Endothelial cell of umbilical vein (primary cell): ENCODE measurements at regions not wholly inside any gene's neighbourhood (a gene's known extent, or its start where the extent isn't known, plus 50 kb on each side); places are given as distances from the start of the nearest gene placed in this dataset.

ENCODE experiments used
- BruUV-seq: library from RNA; stranded (reverse); fragments of 400-500 nt; replicated peaks from 2 replicates; lab custom pipeline; 2021; lab: Mats Ljungman, UMichigan
- CTCF ChIA-PET: fragments of 300-600, 350-600 bp; sonication (Branson Sonifier 250); formaldehyde crosslinking; loops from one replicate; lab custom pipeline; 2021; ENCODE audit warnings: antibody characterized with exemption, inconsistent platforms; lab: Charles Lee
- POLR2A ChIA-PET: fragments of 300-600, 350-600 bp; sonication (Branson Sonifier 250); formaldehyde crosslinking; loops from one replicate; lab custom pipeline; 2021; ENCODE audit warnings: antibody characterized with exemption, inconsistent platforms; lab: Charles Lee
- DNase-seq: peaks from one replicate; pipeline ENCODE4 v3.0.0-alpha.2; 2011; ENCODE audit warnings: low read depth, low spot score
- FAIRE-seq: peaks from 2 replicates; lab custom pipeline; 2011; peaks lifted over from hg19 to GRCh38; lab: Jason Lieb, UNC
- H2AFZ ChIP-seq: 2 replicates; pipeline ENCODE4 v1.6.0; 2012; ENCODE audit warnings: low read depth, low read length, control low read depth, inconsistent platforms
- H3K27ac ChIP-seq: 2 replicates; pipeline ENCODE4 v1.5.1; 2011; ENCODE audit warnings: low read depth, mild to moderate bottlenecking, control low read depth, low read length, moderate library complexity; ENCODE audit not compliant: insufficient read depth
- H3K27me3 ChIP-seq, 2 experiments: 2 replicates each; pipeline versions ENCODE4 v1.6.0 to v1.6.1; 2011; ENCODE audit warnings: low read length in 2 of 2, mixed read lengths in 1 of 2; ENCODE audit not compliant: control insufficient read depth in 2 of 2, insufficient read depth in 2 of 2
- H3K36me3 ChIP-seq, 2 experiments: 2 replicates in 1 of 2; 3 replicates in 1 of 2; pipeline ENCODE4 v1.5.1; 2011; ENCODE audit warnings: low read length in 2 of 2, mild to moderate bottlenecking in 1 of 2, moderate library complexity in 1 of 2; ENCODE audit not compliant: control insufficient read depth in 2 of 2, insufficient read depth in 2 of 2; ENCODE audit errors: extremely low read depth in 1 of 2
- H3K4me1 ChIP-seq: 3 replicates; pipeline ENCODE4 v1.5.1; 2011; ENCODE audit warnings: mild to moderate bottlenecking, low read length; ENCODE audit not compliant: control insufficient read depth, insufficient read depth; ENCODE audit errors: extremely low read depth
- H3K4me2 ChIP-seq: 2 replicates; pipeline ENCODE4 v1.6.1; 2011; ENCODE audit warnings: low read length, control low read depth, mixed read lengths; ENCODE audit not compliant: insufficient read depth
- H3K4me3 ChIP-seq, 3 experiments: fragments of 200-600 bp in 1 of 3; sonication (generic), shearing (Covaris generic) in 1 of 3; replicated peaks in 1 of 3; 2 replicates each; pipeline ENCODE4 v1.5.1; 2011 to 2016; ENCODE audit warnings: control low read depth in 3 of 3, low read length in 3 of 3, mild to moderate bottlenecking in 2 of 3, inconsistent platforms in 1 of 3, low read depth in 1 of 3, moderate library complexity in 1 of 3; ENCODE audit not compliant: insufficient read depth in 1 of 3
- H3K79me2 ChIP-seq: 2 replicates; pipeline ENCODE4 v1.6.0; 2012; ENCODE audit warnings: low read length, inconsistent platforms; ENCODE audit not compliant: control insufficient read depth, insufficient read depth
- H3K9ac ChIP-seq: replicated peaks from 2 replicates; pipeline ENCODE3; 2011; ENCODE audit warnings: low read length, control low read depth; ENCODE audit not compliant: insufficient read depth; ENCODE audit errors: extremely low read depth
- H3K9me1 ChIP-seq: replicated peaks from 3 replicates; pipeline ENCODE4 v1.6.0; 2011; ENCODE audit warnings: mild to moderate bottlenecking, low read length; ENCODE audit not compliant: control insufficient read depth, insufficient read depth; ENCODE audit errors: extremely low read depth
- H3K9me3 ChIP-seq: replicated peaks from 2 replicates; pipeline ENCODE4 v1.5.1; 2012; ENCODE audit warnings: low read length, inconsistent platforms; ENCODE audit not compliant: control insufficient read depth, insufficient read depth
- H4K20me1 ChIP-seq: replicated peaks from 2 replicates; pipeline ENCODE3; 2011; ENCODE audit warnings: mild to moderate bottlenecking, low read length; ENCODE audit not compliant: control insufficient read depth, insufficient read depth; ENCODE audit errors: extremely low read depth
- CTCF ChIP-seq, 2 donors: IDR thresholded peaks; 1 replicate in 1 of 2; 2 replicates in 1 of 2; pipeline ENCODE4 v1.5.1; 2011; ENCODE audit warnings: low read length in 2 of 2, mild to moderate bottlenecking in 2 of 2, moderate library complexity in 2 of 2, control low read depth in 1 of 2, inconsistent platforms in 1 of 2, low read depth in 1 of 2; ENCODE audit not compliant: insufficient read depth in 1 of 2; ENCODE audit errors: extremely low read depth in 1 of 2
- EZH2 ChIP-seq: IDR thresholded peaks from 2 replicates; pipeline ENCODE4 v1.6.1; 2012; ENCODE audit warnings: borderline replicate concordance, low read depth, mild to moderate bottlenecking, moderate library complexity, low read length, inconsistent platforms; ENCODE audit not compliant: severe bottlenecking
- FOS ChIP-seq: IDR thresholded peaks from 2 replicates; pipeline ENCODE4 v1.6.1; 2011; ENCODE audit warnings: mild to moderate bottlenecking, low read length, moderate library complexity, borderline replicate concordance; ENCODE audit not compliant: insufficient read depth
- GATA2 ChIP-seq: IDR thresholded peaks from 2 replicates; pipeline ENCODE4 v1.7.0; 2011; ENCODE audit warnings: low read depth, mild to moderate bottlenecking, moderate library complexity, mixed read lengths, low read length; ENCODE audit not compliant: insufficient read length, insufficient read depth
- JUN ChIP-seq: IDR thresholded peaks from 2 replicates; pipeline ENCODE4 v1.6.1; 2011; ENCODE audit warnings: borderline replicate concordance, low read depth; ENCODE audit not compliant: insufficient read length, insufficient read depth
- MAX ChIP-seq: IDR thresholded peaks from 2 replicates; pipeline ENCODE4 v1.6.1; 2011; ENCODE audit not compliant: insufficient read depth, insufficient read length
- MYC ChIP-seq: IDR thresholded peaks from one replicate; pipeline ENCODE4 v1.6.1; 2011; ENCODE audit warnings: mild to moderate bottlenecking, low read depth, low read length
- POLR2A ChIP-seq: IDR thresholded peaks from 2 replicates; pipeline ENCODE4 v1.6.1; 2012; ENCODE audit warnings: low read depth, mild to moderate bottlenecking, control low read depth, low read length
- POLR2AphosphoS5 ChIP-seq: IDR thresholded peaks from 2 replicates; pipeline ENCODE4 v1.6.1; 2012; ENCODE audit warnings: low read depth, mild to moderate bottlenecking, control low read depth, low read length, moderate library complexity; ENCODE audit not compliant: insufficient read depth
- dilution Hi-C: fragments of 300-500 bp; cut with MboI; formaldehyde crosslinking; loops from one replicate; pipeline ENCODE4 v1.15.0; 2019; ENCODE audit warnings: low sequenced_read_pairs; ENCODE audit not compliant: extremely low pct_ligation_motif_present
- intact Hi-C: fragments of 100-400 bp; cut with micrococcal nuclease; formaldehyde crosslinking; loops from one replicate; pipeline ENCODE4 v1.10.0; 2022

- H3K36me3 ChIP-seq, result no peaks in the 10 kb centered on the region
- no peaks in the 10 kb centered on the region for H3K79me2 ChIP-seq
- DNase-seq, result no peak
- H3K27ac ChIP-seq, result no peak overlapping the region
- CTCF ChIA-PET, result interaction anchor here (1.1 to 1.5 kb wide), 2 partner anchors 11 to 12 kb away, joined by 3 to 5 read pairs; no protein-coding TSS in a partner anchor
- no TSS peak for BruUV-seq
- no peaks in the 10 kb centered on the region for H4K20me1 ChIP-seq
- H3K9ac ChIP-seq, result no peak overlapping the region
- intact Hi-C loops (no loop called here), dilution Hi-C loops (no loop called here)
- H3K9me3 ChIP-seq, result no peaks in the 10 kb centered on the region
- TF ChIP-seq EZH2 (no peak), CTCF (IDR thresholded peaks at IDR 0.05; ENCODE audit: extremely low read depth in 1 of 2, insufficient read depth in 1 of 2, low read depth in 1 of 2, low read length in 2 of 2) (no peak), POLR2A (no peak), POLR2AphosphoS5 (no peak), JUN (no peak), FOS (no peak), MAX (no peak), GATA2 (no peak), MYC (no peak)
- POLR2A ChIA-PET, result no interaction called here
- no peaks in the 10 kb centered on the region for H3K27me3 ChIP-seq
- H3K4me3 ChIP-seq, result no peak overlapping the region
- no peak overlapping the region for H2AFZ ChIP-seq
- no peaks in the 10 kb centered on the region for H3K9me1 ChIP-seq
- FAIRE-seq, result no peak
- no peak overlapping the region for H3K4me2 ChIP-seq
- no peaks in the 10 kb centered on the region for H3K4me1 ChIP-seq
Measured at GRCh38 chr15:47206358-47206978, 510.8 kb upstream of the SEMA6D start.
